Activated CD8-positive, alpha-beta T cell treated with anti-CD3 and anti-CD28 coated beads for 36 hours (primary cell): ENCODE measurements at regions not wholly inside any gene's neighbourhood (a gene's known extent, or its start where the extent isn't known, plus 50 kb on each side); places are given as distances from the start of the nearest gene placed in this dataset.

Experiments used
- ATAC-seq: fragments of 200-7000 bp; cut with Tn5 transposase; one replicate; pipeline ENCODE4 v1.10.0; 2021; ENCODE audit warnings: mild to moderate bottlenecking, moderate library complexity
- CTCF ChIA-PET: fragments of 350-600 bp; sonication (Branson Sonifier 250); formaldehyde crosslinking; loops from one replicate; lab custom pipeline; 2021; ENCODE audit warnings: antibody characterized with exemption; lab: Charles Lee
- POLR2A ChIA-PET: fragments of 350-600 bp; sonication (Branson Sonifier 250); formaldehyde crosslinking; loops from one replicate; lab custom pipeline; 2021; ENCODE audit warnings: antibody characterized with exemption; lab: Charles Lee
- DNase-seq: peaks from one replicate; pipeline ENCODE4 v3.0.0-alpha.2; 2020
- H3K27ac Mint-ChIP-seq: one replicate; pipeline ENCODE4 v1.8.0; 2021; ENCODE audit warnings: mild to moderate bottlenecking, mixed read lengths
- H3K27me3 Mint-ChIP-seq: one replicate; pipeline ENCODE4 v1.8.0; 2021; ENCODE audit warnings: mixed read lengths
- H3K36me3 Mint-ChIP-seq: one replicate; pipeline ENCODE4 v1.8.0; 2021; ENCODE audit warnings: low read depth, mixed read lengths
- H3K4me1 Mint-ChIP-seq: one replicate; pipeline ENCODE4 v1.8.0; 2021; ENCODE audit warnings: low read depth, mixed read lengths
- H3K4me3 Mint-ChIP-seq: one replicate; pipeline ENCODE4 v1.8.0; 2021; ENCODE audit warnings: mild to moderate bottlenecking, moderate library complexity, mixed read lengths
- H3K9me3 Mint-ChIP-seq: one replicate; pipeline ENCODE4 v1.8.0; 2021; ENCODE audit warnings: mixed read lengths
- intact Hi-C: fragments of 100-400 bp; cut with micrococcal nuclease; formaldehyde crosslinking; loops from one replicate; pipeline ENCODE4 v1.10.0; 2022
- TF ChIP-seq, protein P1 (sequence below): fragments of 200-600 bp; IDR thresholded peaks from one replicate; pipeline ENCODE4 v1.8.0; 2022; ENCODE audit warnings: antibody characterized with exemption, mild to moderate bottlenecking

DNA sequence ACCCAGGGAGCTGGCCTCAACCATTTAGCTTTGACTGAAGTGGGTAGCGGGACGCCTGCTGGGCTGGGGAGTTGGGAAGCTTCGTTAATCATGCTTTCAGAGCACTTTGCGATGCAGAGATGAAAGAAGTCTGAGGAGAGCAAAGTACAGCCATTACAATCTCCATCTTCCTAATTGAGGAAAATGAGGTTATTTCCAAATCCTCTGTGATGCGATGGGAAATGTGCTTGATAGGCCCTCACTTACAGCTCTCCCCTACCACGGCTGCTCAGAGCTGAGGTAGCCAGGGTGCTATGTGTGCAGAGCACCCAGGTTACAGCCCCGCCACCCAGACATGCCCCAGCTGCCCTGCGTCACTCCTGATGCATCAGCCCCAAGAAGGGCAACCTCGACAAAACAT, 326.5 kb upstream of the KLHL29 start:
- Mint-ChIP-seq H3K4me3 (no peak overlapping the region), H3K4me1 (no peaks in the 10 kb centered on the region), H3K9me3 (no peaks in the 10 kb centered on the region), H3K27me3 (no peaks in the 10 kb centered on the region), H3K27ac (no peak overlapping the region), H3K36me3 (no peaks in the 10 kb centered on the region)
- ATAC-seq (no peak), DNase-seq (no peak)
- intact Hi-C loops, result no loop called here
- ChIA-PET CTCF (no interaction called here), POLR2A (no interaction called here)
- TF ChIP-seq, protein P1, sequence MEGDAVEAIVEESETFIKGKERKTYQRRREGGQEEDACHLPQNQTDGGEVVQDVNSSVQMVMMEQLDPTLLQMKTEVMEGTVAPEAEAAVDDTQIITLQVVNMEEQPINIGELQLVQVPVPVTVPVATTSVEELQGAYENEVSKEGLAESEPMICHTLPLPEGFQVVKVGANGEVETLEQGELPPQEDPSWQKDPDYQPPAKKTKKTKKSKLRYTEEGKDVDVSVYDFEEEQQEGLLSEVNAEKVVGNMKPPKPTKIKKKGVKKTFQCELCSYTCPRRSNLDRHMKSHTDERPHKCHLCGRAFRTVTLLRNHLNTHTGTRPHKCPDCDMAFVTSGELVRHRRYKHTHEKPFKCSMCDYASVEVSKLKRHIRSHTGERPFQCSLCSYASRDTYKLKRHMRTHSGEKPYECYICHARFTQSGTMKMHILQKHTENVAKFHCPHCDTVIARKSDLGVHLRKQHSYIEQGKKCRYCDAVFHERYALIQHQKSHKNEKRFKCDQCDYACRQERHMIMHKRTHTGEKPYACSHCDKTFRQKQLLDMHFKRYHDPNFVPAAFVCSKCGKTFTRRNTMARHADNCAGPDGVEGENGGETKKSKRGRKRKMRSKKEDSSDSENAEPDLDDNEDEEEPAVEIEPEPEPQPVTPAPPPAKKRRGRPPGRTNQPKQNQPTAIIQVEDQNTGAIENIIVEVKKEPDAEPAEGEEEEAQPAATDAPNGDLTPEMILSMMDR, result no peak

DNA sequence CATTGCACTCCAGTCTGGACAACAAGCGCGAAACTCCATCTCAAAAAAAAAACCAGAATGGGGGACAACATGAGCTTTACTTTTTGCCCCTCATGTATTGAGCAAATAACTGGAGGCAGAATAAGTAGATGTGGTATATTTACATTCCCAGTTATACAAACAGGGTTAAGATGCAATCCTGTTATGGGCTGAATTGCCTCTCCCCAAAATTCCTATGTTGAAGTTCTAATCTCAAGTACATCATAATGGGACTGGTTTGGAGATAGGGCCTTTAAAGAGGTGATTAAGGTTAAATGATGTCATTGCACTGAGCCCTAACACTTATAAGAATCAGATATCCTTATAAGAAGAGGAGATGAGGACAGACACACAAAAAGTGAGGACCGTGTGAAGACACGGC, 319.8 kb upstream of the KLHL29 start:
- Mint-ChIP-seq H3K36me3 (no peaks in the 10 kb centered on the region), H3K9me3 (no peaks in the 10 kb centered on the region), H3K4me3 (no peak overlapping the region), H3K27me3 (no peaks in the 10 kb centered on the region), H3K27ac (no peak overlapping the region), H3K4me1 (no peaks in the 10 kb centered on the region)
- DNase-seq (no peak), ATAC-seq (no peak)
- ChIA-PET CTCF (interaction anchor here (0.6 kb wide), 1 partner anchor 135 kb away, joined by 3 read pairs; no protein-coding TSS in a partner anchor), POLR2A (no interaction called here)
- TF ChIP-seq, protein P1, result no peak
- intact Hi-C loops, result no loop called here

DNA sequence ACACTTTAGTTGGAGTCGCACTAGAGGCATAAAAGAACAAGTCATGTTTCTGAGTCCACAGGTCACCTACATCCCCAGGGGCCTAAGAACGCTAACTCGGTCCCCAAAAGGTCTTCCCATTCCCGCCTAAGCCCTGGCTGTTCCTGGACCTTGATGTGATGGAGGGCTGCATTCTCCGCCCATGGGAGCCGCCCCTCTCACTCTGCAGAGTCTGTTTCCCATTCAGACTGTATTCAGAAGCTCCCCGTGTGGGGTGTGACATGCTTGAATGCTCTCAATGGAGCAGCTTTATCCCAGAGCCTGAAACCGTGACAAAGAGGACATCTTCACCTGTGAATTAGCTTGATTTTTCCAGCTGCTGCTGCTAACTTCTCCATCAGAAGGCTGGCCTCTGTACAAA, 319.0 kb upstream of the KLHL29 start:
- POLR2A ChIA-PET, result no interaction called here
- no peaks in the 10 kb centered on the region for H3K9me3 Mint-ChIP-seq
- H3K36me3 Mint-ChIP-seq, result no peaks in the 10 kb centered on the region
- H3K27ac Mint-ChIP-seq, result no peak overlapping the region
- H3K27me3 Mint-ChIP-seq, result no peaks in the 10 kb centered on the region
- ATAC-seq (no peak), DNase-seq (no peak)
- no peaks in the 10 kb centered on the region for H3K4me1 Mint-ChIP-seq
- TF ChIP-seq, protein P1, result no peak
- CTCF ChIA-PET, result interaction anchor here (0.6 kb wide), 1 partner anchor 135 kb away, joined by 3 read pairs; no protein-coding TSS in a partner anchor
- intact Hi-C loops, result no loop called here
- H3K4me3 Mint-ChIP-seq, result no peak overlapping the region

DNA sequence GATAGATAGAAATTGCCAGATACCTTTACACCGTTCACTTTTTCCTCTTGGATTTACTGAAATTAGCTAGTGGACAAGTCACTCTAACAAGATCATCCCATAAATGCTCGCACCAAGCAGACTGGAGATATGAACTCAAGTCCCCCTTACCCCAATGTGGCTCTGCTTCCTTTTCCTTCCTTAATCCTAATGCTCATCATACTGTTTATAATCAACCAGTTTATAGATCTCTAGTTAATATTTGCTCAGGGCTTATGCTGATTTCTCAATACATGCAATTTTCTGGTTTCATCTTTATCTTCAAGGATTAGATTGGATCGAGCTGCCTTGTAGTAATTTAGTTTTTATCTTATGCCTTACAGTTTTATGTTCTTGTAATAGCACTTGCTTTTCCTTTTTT, 318.3 kb upstream of the KLHL29 start:
- ATAC-seq (no peak), DNase-seq (no peak)
- ChIA-PET POLR2A (no interaction called here), CTCF (no interaction called here)
- Mint-ChIP-seq H3K36me3 (no peaks in the 10 kb centered on the region), H3K27ac (no peak overlapping the region), H3K9me3 (no peaks in the 10 kb centered on the region), H3K4me3 (no peak overlapping the region), H3K27me3 (no peaks in the 10 kb centered on the region), H3K4me1 (no peaks in the 10 kb centered on the region)
- intact Hi-C loops, result no loop called here
- TF ChIP-seq, protein P1, result no peak

DNA sequence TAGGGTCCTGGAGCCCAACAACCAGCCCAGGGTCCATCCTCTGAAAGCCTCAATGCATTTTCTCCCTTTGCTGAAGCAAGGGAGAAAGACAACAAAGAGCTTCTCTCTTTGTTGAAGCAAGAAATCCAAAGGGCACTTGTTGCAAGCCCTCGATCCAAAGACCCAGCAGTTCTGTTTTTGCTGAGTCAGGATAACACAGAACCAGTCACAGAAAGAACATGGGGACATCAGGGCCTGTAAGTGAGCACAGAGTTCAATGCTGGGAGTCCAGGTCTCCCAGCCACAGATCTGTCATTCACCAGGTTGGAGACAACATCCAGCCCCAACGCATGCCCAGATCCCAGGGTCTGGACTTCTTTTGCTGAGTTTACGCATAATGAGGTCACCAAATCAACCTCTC, 315.8 kb upstream of the KLHL29 start:
- TF ChIP-seq, protein P1, result no peak
- intact Hi-C loops, result no loop called here
- ChIA-PET POLR2A (no interaction called here), CTCF (no interaction called here)
- DNase-seq (no peak), ATAC-seq (no peak)
- Mint-ChIP-seq H3K4me1 (no peaks in the 10 kb centered on the region), H3K9me3 (no peaks in the 10 kb centered on the region), H3K36me3 (no peaks in the 10 kb centered on the region), H3K4me3 (no peak overlapping the region), H3K27ac (no peak overlapping the region), H3K27me3 (no peaks in the 10 kb centered on the region)
